ENCODE measurements at regions not wholly inside any gene's neighbourhood (a gene's known extent, or its start where the extent isn't known, plus 50 kb on each side); places are given as distances from the start of the nearest gene placed in this dataset.

DNA sequence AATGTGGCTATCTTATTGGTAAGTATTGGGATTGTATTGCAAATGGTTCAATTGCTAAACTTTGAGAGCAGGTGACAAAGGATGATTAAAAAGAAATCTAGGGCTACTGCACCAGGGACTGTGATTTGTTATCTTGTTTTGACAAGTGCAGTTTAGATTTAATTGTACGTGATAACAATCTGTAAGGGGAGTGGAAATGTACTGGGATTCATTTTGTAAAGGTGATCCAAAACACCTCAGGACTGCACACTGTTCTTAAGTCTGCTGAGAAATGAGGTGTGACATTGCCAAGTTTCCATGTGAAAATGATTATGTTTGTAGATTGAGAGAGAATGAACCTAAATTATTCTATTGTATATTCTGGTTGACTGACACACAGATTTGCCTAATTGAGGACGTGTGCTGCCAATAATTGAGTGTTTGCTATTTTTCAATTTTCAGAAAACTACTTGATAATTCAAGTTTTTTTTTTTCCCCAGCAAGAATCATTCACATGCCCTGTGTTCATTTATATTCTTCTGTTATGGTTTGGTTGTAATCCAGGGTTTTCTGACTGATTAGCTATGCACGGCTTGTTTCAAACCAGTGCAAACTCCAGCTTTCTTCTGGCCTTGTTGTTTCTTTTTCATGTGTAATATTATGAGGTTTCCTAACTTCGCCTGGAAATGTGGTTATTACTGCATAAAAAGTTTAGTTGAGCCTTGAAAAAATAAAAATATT is 308.0 kb downstream of the OLFM4 start:
- DNase-seq = no peak
- ATAC-seq = no peak
- intact Hi-C loops (cut with DNase I, micrococcal nuclease) = no loop called here

DNA sequence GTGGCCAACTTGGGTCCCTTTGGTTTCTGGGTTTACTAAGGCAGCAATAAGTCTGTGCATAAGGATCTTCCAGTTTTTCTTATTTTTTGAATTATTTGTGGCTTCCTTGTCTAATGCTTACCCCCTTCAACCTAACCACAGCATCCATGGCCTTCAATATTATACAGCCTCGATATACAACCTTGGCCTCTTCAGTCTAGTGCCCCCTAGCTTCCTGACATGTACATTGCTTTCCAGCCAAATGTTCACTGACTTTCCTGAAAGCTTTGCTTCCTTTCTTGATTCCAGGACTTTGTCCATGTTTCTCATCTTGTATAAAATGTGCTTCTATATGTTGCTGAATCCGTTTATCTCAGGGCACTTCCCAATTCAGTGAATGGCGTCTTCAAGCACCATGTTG is 310.1 kb downstream of the OLFM4 start:
- no peak for ATAC-seq
- no peak for DNase-seq
- intact Hi-C loops (cut with DNase I, micrococcal nuclease) = no loop called here

DNA sequence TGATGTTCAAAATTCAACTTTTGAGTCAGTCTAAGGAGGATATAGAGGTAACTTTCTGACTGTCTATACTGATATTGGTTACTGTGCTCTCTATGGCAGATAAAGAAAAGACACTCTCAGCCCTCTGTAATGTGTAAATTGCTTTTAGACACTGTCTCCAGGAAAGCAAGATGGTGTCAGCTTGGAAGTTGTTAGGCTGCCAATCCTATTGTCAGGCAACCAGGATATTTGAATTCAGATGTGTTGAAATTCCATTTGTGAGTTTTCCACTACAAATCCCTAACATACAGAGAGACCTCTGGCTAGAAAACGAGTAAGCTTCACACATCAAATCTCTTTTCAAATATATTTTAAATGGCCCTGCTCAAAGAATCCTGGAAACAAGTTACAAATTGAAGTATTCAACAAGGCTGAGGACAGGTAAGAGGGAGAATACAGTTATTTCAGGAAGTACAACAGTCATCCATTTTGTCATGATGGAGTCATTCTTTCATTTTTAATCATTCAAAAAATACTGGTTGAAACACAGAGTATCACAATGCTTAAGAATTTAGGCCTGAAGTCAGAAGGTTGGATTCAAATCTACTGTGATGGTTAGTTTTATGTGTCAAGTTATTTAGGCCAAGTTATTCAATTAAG is 312.0 kb downstream of the OLFM4 start:
- ATAC-seq (no peak), DNase-seq (no peak)
- intact Hi-C loops (cut with DNase I, micrococcal nuclease) = no loop called here

DNA sequence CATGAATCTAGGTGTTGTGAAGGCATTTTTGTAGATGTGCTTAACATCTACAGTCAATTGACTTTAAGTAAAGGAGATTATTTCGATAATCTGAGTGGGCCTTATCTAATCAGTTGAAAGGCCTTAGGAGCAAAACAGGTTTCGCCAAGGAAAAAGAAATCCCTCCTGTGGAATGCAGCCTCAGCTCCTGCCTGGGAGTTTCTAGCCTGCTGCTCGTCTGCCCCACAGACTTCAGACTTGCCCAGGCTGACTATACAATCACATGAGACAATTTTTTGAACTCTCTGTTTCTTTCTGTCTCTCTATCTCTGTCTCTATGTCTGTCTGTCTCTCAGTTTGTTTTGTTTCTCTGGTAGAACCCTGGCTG is 312.5 kb downstream of the OLFM4 start:
- intact Hi-C loops (cut with DNase I, micrococcal nuclease) = no loop called here
- DNase-seq (no peak), ATAC-seq (no peak)

DNA sequence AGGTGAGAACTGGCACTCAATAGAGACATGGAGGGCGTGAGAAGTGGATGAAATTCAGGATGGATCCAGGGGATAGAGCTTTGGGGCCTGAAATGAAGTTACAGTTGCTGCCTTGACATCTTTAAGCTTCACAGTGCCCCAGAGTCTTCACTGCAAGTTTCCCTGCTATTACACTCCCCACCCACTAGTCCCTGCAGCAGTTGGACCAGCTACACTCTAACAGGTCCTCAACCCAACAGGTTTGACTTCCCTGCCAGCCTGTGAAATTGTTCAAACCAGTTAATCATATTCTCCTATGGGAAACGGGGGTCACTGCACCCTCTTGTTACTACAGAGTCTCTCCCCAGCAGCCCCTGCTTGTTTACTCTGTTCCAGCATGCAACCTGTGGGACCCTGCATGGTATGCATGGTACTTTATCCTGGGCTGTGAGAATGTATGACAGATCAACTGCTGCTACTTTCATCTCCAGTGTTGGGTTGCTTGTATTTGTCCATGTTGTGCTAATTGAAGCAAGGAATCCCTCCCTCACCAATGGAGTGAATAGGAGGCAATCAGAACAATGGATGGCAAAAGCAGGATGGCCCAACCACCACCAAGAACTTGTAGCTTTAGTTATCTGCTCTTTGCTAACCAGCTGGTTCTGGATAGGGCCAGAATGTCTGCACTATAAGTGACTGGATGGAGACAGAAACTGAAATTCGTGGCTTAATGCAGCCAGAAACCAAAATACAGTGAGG is 314.2 kb downstream of the OLFM4 start:
- no peak for ATAC-seq
- intact Hi-C loops (cut with DNase I, micrococcal nuclease) = no loop called here

DNA sequence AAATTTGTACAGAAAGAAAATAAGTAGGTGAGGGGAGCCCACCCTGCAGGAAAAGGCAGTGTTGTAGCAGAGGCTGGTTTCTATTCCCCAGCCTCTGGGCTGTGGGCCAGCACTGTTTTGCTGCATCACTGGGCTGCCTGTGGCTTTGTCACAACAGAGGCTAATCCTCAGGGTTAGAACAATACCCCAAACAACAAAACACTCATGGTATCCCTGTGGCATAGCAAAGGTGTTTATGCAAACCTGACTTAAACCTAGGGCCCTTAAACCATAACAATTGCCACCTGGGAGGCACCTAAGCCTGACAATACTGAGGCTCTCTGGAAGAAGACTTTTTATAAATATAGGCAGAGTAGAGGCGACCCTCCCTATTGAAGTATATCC is 314.7 kb downstream of the OLFM4 start:
- ATAC-seq (no peak), DNase-seq (no peak)
- intact Hi-C loops (cut with DNase I, micrococcal nuclease) = no loop called here

More for the DNA sequence above, 314.2 kb downstream of the OLFM4 start:
- DNase-seq = no peak

DNA sequence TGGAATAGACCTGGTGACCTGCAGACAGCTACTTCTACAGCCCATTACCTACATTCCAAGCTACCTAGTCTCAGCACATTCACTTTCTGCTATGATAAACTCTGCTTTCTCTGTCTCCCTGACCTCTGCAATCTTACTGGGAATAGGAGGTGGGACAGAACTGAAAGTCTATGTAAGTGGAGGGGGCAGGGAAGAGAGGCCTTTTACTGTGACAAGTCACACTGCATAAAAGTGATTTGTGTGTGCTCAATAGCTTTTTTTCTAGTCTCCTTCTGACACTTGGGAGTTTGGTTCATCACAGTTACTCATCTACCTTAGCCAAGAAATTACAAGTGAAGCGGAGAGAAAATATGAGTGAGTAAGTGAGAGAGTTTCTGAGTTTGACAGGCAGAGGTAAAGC is 322.4 kb downstream of the OLFM4 start:
- intact Hi-C loops (cut with DNase I, micrococcal nuclease) = no loop called here
- ATAC-seq (no peak), DNase-seq (no peak)

DNA sequence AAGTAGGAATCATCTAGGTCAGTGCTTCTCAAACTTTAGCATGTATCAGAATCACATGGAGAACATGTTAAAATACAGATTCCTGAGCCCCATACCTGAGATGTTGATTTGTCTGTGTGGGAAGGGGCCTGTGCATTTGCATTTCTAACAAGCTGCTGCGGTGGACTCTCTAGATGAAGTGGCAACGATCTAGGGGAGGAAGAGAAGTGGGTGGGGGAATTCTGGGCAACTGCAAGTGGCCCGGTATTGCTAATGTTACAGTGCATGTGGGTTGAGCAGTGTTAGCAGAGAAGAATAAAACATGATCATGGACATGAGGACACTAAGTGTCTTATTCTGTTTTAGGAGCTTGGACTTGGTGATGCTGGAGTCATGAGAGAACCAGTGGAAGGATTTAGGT is 329.0 kb downstream of the OLFM4 start:
- no peak for ATAC-seq
- intact Hi-C loops (cut with DNase I, micrococcal nuclease) = no loop called here
- no peak for DNase-seq

DNA sequence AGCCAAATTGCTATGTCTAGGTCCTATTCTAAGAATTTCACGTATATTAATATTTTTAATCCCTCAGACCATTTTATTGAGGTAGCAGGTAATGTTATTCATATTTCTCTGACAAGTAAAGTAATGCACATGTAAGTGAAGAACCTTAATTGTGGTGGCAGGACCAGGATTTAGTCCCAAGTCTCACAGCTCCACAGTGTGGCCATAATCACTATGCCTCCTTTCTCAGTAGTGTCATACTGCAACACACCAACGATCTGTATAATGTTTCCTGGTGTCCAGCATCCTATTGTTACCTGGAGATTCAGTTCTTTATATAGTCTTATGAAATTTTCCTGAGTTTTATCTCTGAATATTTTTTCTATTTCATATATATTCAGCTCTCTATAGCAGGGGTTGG is 340.3 kb downstream of the OLFM4 start:
- ATAC-seq (no peak), DNase-seq (no peak)
- intact Hi-C loops (cut with DNase I, micrococcal nuclease) = no loop called here

DNA sequence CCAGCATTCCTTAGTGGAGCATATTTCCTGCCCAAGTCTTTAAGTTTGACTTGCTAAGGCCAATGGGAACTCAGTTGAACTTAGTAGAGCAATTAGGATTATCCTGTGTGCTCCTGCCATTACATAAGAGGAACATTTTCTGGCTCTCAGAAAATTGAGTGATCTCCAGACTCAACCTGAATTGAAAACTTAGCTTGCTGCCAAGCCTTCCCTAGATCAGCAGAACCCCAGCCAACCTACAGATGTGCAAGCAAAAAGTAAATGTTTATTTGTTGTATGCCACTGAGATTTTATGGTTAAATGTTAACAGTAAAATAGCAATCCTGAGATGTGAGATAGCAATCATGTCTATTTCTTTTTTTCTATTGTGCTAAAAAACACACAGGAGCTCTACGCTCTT is 350.9 kb downstream of the OLFM4 start:
- ATAC-seq (no peak), DNase-seq (no peak)
- intact Hi-C loops (cut with DNase I, micrococcal nuclease) = no loop called here

DNA sequence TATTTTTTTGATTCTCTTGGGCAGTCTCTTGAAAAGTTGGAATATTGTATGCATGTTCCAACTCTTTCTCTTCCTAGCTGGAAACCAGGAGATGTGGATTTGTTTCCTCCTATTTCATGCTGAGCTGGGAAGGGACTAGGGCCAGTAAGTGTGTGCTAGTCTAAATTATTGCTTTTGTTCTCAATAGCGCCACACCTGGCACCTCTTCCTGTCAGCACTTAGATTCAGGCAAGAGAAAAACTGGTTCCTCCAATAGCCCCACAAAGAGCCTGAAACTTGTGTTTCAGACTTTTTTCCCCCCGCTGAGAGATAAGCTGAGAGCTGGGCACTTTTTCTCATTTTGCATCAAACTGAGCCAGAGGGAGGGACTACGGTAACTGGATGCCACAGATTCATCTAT is 353.4 kb downstream of the OLFM4 start:
- no peak for ATAC-seq
- no peak for DNase-seq
- intact Hi-C loops (cut with DNase I, micrococcal nuclease) = no loop called here

DNA sequence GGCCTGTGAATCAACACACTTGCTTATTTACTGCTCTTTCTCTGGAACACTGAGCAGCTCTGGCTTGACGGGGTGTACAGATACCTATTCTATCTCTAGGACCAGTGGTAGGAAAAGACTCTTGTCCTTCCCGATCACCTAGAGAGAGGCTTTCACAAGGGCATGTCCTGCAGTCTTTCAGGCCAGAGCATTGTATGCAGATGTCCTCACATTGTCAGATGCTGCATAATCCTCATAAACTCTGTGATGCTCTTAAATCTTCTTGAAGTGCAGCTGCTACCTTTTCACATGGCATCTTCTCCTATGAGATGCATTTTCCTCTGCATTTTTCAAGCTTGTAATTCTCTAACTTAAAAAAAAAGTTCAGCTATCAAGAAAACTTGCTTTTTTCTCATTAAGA is 369.4 kb downstream of the OLFM4 start:
- ATAC-seq (no peak), DNase-seq (no peak)
- intact Hi-C loops (cut with DNase I, micrococcal nuclease) = no loop called here

DNA sequence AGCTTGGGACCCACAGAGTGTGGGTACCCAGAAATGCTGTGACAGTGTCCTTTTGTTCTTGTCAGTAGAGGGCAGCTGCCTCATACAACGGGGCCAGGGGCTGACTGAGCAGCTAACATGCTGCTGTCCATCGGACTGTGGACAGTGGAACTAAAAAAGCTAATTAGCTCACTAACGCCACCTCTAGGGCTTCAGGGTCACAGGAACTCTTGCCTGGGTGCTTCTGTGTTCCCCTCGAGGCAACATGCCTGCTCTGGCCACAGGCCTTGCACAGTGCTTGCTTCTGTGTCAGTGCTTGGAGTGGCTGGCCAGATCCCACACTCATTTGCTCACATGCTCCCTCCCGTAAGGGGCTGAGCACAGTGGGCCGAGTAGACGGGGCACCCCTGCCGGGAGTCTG is 377.0 kb downstream of the OLFM4 start:
- no peak for DNase-seq
- intact Hi-C loops (cut with DNase I, micrococcal nuclease) = no loop called here
- no peak for ATAC-seq

DNA sequence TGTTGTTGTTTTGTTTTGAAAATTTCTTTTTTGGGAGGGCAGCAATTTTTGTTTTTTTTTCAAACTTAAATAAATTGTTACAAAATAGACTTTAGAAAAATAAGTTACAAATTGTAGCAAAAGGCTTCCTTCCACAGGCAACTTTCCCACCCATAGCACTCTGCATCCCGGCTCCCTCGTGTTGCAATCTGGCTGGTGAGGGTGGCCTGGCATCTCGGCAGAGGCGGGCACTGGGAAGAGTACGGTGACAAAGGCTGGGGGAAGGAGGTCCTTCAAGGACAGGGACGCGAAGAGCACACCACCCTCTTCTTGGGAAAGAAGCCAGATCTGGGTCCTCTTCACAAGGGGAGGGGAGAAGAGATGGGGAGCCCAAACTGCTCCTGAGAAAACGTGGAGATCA is 379.7 kb downstream of the OLFM4 start:
- intact Hi-C loops (cut with DNase I, micrococcal nuclease) = no loop called here
- ATAC-seq (no peak), DNase-seq (no peak)

DNA sequence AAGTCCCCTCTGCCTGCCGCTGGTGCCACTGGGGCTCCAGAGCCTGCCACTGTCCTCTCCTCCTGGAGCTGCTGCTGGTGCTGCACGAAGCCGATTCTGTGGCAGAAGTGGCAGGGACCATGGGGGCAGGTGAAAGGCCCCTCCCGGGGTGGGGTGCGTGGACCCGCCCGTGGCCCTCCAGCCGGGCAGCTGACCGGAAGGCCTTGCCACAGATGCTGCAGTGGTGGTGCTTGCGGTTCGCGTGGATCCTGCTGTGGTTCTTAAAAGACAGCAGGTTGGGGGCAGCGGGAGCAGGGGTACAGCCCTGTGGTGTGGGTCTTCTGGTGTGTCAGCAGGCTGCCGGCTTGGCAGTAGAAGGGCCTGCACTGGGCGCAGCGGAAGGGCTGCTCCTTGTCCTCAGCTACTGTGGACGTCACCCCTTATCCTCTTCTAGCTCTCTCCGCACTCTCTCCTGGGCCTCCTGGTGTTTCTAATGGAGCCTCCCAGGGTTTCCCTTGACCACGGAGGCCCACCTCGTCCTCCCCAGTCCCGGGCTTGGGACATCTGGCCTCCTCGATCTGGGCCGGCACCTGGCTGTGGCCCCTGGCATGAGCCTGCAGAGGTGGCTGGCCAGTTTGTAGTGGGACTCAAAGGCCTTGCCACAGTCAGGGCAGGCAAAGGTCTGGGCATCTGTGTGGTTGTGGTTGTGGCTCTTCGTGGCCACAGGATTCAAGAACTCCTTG is 380.4 kb downstream of the OLFM4 start:
- no peak for ATAC-seq
- intact Hi-C loops (cut with DNase I, micrococcal nuclease) = no loop called here
- no peak for DNase-seq

DNA sequence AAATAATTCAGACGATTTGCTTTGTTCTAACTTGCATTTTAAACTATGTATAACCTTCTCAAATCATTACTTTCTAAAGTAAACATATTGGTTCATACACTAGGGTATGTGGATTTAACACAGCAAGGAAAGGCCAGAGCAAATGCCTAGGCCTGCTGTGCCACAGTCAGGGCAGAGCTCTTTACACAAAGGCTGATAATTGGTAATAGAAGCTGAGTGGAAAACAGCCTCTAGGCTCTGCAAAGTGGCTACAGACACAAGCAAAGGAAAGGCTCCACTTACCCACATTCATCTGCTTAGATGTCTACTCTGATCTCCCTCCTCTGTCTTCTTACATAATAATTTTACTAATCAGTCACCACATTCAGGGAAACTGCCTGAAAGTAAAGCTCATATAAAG is 382.9 kb downstream of the OLFM4 start:
- intact Hi-C loops (cut with DNase I, micrococcal nuclease) = no loop called here
- DNase-seq (no peak), ATAC-seq (no peak)

DNA sequence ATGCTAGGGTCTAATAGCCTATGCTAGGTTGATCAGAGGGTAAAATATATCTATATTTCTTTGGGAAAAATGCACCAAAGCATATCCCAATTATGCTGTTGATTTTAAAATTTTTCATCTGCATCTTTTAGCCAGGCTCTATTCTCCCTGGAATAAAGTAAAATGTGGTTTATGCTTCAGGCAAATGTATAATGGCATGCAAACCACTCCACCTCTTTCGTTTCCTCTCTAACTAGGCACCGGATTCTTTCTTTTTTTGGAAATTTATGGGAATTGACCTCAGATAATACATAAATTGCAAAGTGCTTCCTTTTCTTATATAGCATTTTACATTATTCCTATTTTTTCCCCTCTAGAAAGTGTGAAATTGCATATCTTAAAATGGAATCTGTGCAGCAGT is 386.5 kb downstream of the OLFM4 start:
- ATAC-seq (no peak), DNase-seq (no peak)

DNA sequence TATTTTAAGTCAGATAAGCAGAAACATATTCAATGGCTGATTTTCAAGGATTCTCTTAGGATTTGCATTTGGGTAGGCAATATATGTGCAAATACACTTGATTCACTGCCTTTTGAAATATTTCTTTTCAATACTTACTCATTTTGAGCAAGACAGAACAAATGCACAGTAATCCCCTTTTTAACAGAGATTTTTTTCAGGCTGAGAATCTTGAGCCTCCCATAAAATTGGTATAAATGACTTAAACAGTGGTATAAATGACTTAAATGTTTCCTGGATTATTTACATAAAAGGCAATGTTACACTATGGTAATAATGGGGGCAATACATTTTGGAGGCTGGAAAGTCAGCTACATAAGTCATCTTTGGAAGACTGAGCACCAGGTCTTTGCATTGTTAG is 389.0 kb downstream of the OLFM4 start:
- ATAC-seq (no peak), DNase-seq (no peak)
- intact Hi-C loops (cut with DNase I, micrococcal nuclease) = no loop called here

More for the DNA sequence above, 386.5 kb downstream of the OLFM4 start:
- intact Hi-C loops (cut with DNase I, micrococcal nuclease) = no loop called here

DNA sequence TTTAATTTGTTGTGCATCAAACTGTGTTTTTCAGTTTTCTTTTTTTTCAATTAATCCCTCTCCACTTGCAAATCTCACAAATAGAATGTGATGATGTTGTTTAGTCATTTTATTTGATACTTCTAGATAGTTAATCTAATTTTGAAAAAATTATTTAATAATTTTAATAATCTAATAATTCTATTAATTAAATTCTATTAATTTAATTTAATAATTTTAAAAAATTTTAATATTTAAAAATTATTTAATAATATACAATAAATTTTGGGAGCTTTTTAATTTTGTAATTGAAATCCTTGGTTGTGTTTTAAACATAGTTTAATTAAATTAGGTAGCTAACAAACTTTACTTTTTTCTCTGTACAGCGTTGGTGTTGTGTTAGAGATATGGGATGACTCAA is 393.8 kb downstream of the OLFM4 start:
- ATAC-seq = no peak
- intact Hi-C loops (cut with DNase I, micrococcal nuclease) = no loop called here
- DNase-seq = no peak

DNA sequence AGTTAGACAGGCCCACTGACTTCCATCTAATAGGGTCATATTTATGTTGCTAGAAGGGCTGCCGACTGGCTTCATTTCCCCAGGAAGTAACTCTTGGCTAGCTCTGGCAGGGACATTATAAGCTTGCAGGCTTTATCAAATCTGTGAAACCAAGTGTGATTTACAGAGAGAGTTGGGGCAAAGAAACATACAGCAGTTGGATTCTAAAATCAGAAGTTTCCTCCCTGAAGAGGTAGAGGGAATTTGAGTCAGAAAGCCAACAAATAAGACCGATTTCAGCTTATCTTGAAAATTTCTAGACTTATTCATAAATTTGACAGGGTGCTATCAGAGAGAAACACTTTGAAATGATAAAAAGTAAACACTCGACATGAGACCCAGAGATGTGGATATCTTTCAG is 407.8 kb downstream of the OLFM4 start:
- intact Hi-C loops (cut with DNase I, micrococcal nuclease) = no loop called here
- DNase-seq = no peak
- ATAC-seq = no peak
